Transverse colon (tissue), 4 donors: ENCODE measurements at regions not wholly inside any gene's neighbourhood (a gene's known extent, or its start where the extent isn't known, plus 50 kb on each side); places are given as distances from the start of the nearest gene placed in this dataset.

Experiments
- POLR2A ChIP-seq: fragments of 450-650 bp; IDR thresholded peaks from one replicate; pipeline ENCODE4 v1.6.1; 2016; ENCODE audit warnings: antibody characterized with exemption, mild to moderate bottlenecking, moderate library complexity
- POLR2AphosphoS5 ChIP-seq, 3 donors: sonication (generic); formaldehyde crosslinking; IDR thresholded peaks; one replicate each; pipeline ENCODE4 v1.6.1; 2016; ENCODE audit warnings: antibody characterized with exemption in 3 of 3
- TF ChIP-seq, protein P1 (sequence below), 5 experiments: fragments of 200-600 bp in 3 of 5; fragments of 450-650 bp in 2 of 5; sonication (generic) in 3 of 5; IDR thresholded peaks; 1 replicate in 2 of 5; 2 replicates in 3 of 5; pipeline ENCODE4 v1.5.1; 2016 to 2017; ENCODE audit warnings: antibody characterized with exemption in 5 of 5, inconsistent platforms in 3 of 5, mild to moderate bottlenecking in 2 of 5, moderate library complexity in 1 of 5

DNA sequence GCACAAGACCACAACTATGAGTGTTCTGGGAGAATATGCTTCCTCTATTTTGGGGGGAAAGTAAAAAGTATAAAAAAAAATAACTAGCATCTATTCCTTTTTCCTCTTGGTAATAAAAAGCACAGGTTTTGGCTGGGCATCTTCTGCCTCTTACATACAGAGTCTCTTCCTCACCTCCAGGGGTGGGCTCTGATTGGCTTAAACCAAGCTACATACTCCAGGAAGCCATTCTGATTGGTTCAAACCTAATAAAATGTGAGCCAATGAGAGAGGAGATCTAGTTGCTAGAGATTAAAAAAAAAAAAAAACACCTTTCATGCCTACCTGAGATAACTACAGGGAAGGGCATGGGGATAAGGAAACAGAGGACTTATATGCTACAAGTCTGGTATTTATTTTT is 365.9 kb upstream of the ERCC4 start:
- TF ChIP-seq, protein P1, sequence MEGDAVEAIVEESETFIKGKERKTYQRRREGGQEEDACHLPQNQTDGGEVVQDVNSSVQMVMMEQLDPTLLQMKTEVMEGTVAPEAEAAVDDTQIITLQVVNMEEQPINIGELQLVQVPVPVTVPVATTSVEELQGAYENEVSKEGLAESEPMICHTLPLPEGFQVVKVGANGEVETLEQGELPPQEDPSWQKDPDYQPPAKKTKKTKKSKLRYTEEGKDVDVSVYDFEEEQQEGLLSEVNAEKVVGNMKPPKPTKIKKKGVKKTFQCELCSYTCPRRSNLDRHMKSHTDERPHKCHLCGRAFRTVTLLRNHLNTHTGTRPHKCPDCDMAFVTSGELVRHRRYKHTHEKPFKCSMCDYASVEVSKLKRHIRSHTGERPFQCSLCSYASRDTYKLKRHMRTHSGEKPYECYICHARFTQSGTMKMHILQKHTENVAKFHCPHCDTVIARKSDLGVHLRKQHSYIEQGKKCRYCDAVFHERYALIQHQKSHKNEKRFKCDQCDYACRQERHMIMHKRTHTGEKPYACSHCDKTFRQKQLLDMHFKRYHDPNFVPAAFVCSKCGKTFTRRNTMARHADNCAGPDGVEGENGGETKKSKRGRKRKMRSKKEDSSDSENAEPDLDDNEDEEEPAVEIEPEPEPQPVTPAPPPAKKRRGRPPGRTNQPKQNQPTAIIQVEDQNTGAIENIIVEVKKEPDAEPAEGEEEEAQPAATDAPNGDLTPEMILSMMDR (IDR thresholded peaks at IDR 0.05) = no peak
- no peak for TF ChIP-seq POLR2A
- no peak for TF ChIP-seq POLR2AphosphoS5 (IDR thresholded peaks at IDR 0.05)
